ENCODE measurements at regions not wholly inside any gene's neighbourhood (a gene's known extent, or its start where the extent isn't known, plus 50 kb on each side); places are given as distances from the start of the nearest gene placed in this dataset.
"Not testable (repeated sequence)": the region's sequence is repeated elsewhere in the genome, so short reads cannot be mapped to it uniquely, and the experiment has no call there.

DNA sequence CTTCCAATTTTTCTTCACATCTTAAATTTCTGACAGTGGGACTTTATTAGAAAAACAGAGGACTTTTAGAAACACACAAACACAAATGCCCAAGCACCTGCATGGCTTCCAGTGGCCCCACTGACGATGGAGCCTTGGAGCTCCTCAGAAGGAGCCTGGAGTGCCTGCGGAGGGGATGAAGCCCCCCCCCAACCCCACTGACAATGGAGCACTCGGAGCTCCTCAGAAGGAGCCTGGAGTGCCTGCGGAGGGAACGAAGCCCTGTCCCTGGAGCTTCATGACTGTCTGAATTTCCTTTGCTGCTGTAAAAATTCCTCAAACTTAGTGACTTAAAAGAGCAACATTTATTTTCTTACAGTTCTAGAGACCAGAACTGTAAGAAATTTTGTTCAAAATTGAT is 80.1 kb upstream of the VRK1 start:
- POLR2A ChIA-PET: no interaction called here

DNA sequence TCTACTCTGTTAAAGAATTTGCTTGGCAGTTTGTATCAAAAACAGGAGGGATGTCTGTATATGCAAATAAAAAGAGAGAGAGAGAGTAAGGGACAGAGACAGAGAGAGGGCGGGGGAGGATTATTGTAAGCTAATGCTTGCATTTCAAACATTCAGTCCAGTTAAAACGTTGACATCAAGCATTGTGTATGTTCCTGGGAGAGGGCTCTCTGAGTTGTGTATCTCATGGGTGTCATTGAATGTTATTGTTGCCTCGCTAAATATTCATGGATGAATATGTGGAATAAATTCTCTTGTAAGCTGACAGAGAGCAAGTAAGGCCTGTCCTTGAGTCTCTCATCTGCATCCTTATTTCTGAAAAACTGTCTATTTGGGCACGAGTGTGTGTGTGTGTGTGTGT is 78.8 kb upstream of the VRK1 start:
- Mint-ChIP-seq H3K27me3 (peaks cover 11% of the 10 kb centered on the region), H3K9me3 (no peaks in the 10 kb centered on the region), H3K27ac (no peak overlapping the region), H3K4me1 (ENCODE audit: low read depth) (no peaks in the 10 kb centered on the region), H3K36me3 (ENCODE audit: low read depth) (no peaks in the 10 kb centered on the region), H3K4me3 (no peak overlapping the region)
- DNase-seq (no peak), ATAC-seq (no peak)
- ChIA-PET CTCF (no interaction called here), POLR2A (no interaction called here)
- intact Hi-C loops (cut with micrococcal nuclease): no loop called here
- TF ChIP-seq, protein P1, sequence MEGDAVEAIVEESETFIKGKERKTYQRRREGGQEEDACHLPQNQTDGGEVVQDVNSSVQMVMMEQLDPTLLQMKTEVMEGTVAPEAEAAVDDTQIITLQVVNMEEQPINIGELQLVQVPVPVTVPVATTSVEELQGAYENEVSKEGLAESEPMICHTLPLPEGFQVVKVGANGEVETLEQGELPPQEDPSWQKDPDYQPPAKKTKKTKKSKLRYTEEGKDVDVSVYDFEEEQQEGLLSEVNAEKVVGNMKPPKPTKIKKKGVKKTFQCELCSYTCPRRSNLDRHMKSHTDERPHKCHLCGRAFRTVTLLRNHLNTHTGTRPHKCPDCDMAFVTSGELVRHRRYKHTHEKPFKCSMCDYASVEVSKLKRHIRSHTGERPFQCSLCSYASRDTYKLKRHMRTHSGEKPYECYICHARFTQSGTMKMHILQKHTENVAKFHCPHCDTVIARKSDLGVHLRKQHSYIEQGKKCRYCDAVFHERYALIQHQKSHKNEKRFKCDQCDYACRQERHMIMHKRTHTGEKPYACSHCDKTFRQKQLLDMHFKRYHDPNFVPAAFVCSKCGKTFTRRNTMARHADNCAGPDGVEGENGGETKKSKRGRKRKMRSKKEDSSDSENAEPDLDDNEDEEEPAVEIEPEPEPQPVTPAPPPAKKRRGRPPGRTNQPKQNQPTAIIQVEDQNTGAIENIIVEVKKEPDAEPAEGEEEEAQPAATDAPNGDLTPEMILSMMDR (IDR thresholded peaks at IDR 0.05): no peak

More for the DNA sequence above, 80.1 kb upstream of the VRK1 start:
- Mint-ChIP-seq H3K4me3 (no peak overlapping the region), H3K4me1 (ENCODE audit: low read depth) (no peaks in the 10 kb centered on the region), H3K36me3 (ENCODE audit: low read depth) (no peaks in the 10 kb centered on the region), H3K9me3 (no peaks in the 10 kb centered on the region), H3K27ac (no peak overlapping the region), H3K27me3 (peaks cover 14% of the 10 kb centered on the region)
- CTCF ChIA-PET: interaction anchor here (0.7 kb wide), 1 partner anchor 350 kb away, joined by 4 read pairs; no protein-coding TSS in a partner anchor
- TF ChIP-seq, protein P1 (IDR thresholded peaks at IDR 0.05): no peak
- intact Hi-C loops (cut with micrococcal nuclease): no loop called here
- DNase-seq: no peak
- ATAC-seq: no peak

DNA sequence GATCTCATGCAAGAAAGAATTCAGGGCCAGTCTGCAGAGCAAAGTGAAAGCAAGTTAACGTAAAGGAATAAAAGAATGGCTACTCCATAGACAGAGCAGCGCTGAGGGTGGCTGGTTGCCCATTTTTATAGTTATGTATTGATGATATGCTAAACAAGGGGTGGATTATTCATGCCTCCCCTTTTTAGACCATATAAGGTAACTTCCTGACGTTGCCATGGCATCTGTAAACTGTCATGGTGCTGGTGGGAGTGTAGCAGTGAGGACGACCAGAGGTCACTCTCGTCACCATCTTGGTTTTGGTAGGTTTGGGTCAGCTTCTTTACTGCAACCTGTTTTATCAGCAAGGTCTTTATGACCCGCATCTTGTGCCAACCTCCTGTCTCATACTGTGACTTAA is 76.5 kb upstream of the VRK1 start:
- not testable (repeated sequence) for H3K27ac Mint-ChIP-seq, H3K27me3 Mint-ChIP-seq

DNA sequence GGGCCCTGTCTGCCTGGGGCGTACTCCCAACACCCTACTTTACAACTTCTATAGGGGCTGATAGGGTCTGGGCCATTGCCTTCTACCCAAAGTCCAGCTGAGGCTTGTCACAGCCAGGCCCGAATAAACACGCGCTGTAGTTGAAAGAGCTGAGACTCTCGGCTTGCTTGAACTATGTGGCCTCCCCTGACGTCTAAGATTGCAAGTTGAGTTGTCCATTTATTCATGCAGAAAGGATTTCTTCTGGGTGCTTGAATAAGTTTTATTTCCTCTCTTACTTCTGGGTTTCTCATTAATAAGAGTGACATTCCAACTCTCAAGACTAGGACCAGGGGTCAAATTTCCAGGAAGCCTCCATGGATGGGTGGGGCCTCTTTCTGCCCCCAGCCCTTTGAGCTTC is 74.4 kb upstream of the VRK1 start:
- DNase-seq (no peak), ATAC-seq (no peak)
- ChIA-PET POLR2A (no interaction called here), CTCF (interaction anchor here (1.8 kb wide), 1 partner anchor 18 kb away, joined by 6 read pairs; no protein-coding TSS in a partner anchor)
- no peak overlapping the region for H3K27ac Mint-ChIP-seq
- intact Hi-C loops (cut with micrococcal nuclease): loop anchor here (10.0 kb wide), 1 partner anchor 138 kb away; no protein-coding TSS in a partner anchor
- peaks cover 9% of the 10 kb centered on the region for H3K27me3 Mint-ChIP-seq
- TF ChIP-seq, protein P1 (IDR thresholded peaks at IDR 0.05): no peak
- H3K4me3 Mint-ChIP-seq: no peak overlapping the region
- no peaks in the 10 kb centered on the region for H3K36me3 Mint-ChIP-seq (ENCODE audit: low read depth)
- no peaks in the 10 kb centered on the region for H3K9me3 Mint-ChIP-seq
- no peaks in the 10 kb centered on the region for H3K4me1 Mint-ChIP-seq (ENCODE audit: low read depth)

More for the DNA sequence above, 76.5 kb upstream of the VRK1 start:
- H3K9me3 Mint-ChIP-seq; H3K4me3 Mint-ChIP-seq; H3K36me3 Mint-ChIP-seq (ENCODE audit: low read depth); POLR2A ChIA-PET; CTCF ChIA-PET; H3K4me1 Mint-ChIP-seq (ENCODE audit: low read depth); ATAC-seq; DNase-seq: not testable (repeated sequence)
- intact Hi-C loops (cut with micrococcal nuclease): loop anchor here (10.0 kb wide), 1 partner anchor 136 kb away; no protein-coding TSS in a partner anchor

DNA sequence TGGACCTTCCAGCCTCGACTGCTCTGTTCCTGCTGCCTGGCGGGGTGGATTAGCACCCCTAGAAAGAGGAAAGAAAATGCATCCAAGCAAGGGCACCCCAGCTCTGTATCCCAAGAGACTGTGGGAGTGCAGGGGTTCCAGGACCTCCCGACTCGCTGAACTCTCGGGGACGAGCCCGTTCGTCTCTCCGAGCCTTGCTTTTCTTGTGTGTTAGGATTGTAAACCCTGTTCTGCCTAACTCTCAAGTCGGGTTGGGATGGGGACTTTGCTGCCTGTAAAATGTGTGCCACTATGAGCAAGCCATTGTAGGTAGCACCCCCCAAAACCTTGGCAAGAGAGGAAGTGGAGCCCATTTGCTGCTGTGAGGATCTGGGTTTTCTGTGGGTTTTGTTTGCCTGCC is 73.2 kb upstream of the VRK1 start:
- Mint-ChIP-seq H3K27ac (no peak overlapping the region), H3K36me3 (ENCODE audit: low read depth) (no peaks in the 10 kb centered on the region), H3K4me1 (ENCODE audit: low read depth) (no peaks in the 10 kb centered on the region), H3K27me3 (peaks cover 12% of the 10 kb centered on the region), H3K4me3 (no peak overlapping the region), H3K9me3 (no peaks in the 10 kb centered on the region)
- ChIA-PET CTCF (no interaction called here), POLR2A (no interaction called here)
- no peak for DNase-seq
- ATAC-seq: no peak
- intact Hi-C loops (cut with micrococcal nuclease): loop anchor here (10.0 kb wide), 1 partner anchor 139 kb away; no protein-coding TSS in a partner anchor
- TF ChIP-seq, protein P1 (IDR thresholded peaks at IDR 0.05): no peak

DNA sequence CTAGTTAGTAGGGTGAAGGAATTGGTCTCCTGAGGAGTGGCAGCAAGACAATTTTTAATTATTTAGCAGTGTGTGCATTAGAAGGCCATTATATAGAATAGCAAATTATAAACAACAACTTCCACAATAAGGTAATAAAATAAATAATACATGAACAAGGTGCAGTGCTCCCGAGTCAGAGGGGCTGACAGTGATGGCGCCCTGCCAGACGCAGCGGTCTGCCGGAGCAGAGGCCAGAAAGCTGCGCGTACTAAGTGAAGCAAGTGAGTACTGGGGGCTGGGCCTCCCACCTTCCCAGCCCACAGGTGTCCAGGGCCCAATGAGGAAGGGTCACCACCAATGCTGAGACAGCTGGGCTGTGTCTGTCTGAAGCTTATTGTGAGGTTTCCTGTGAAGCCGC is 72.0 kb upstream of the VRK1 start:
- H3K4me1 Mint-ChIP-seq (ENCODE audit: low read depth): no peaks in the 10 kb centered on the region
- POLR2A ChIA-PET: no interaction called here

More for the DNA sequence above, 72.0 kb upstream of the VRK1 start:
- CTCF ChIA-PET: no interaction called here
- Mint-ChIP-seq H3K9me3 (no peaks in the 10 kb centered on the region), H3K36me3 (ENCODE audit: low read depth) (no peaks in the 10 kb centered on the region), H3K27me3 (peaks cover 14% of the 10 kb centered on the region), H3K4me3 (no peak overlapping the region), H3K27ac (no peak overlapping the region)
- DNase-seq (no peak), ATAC-seq (no peak)
- TF ChIP-seq, protein P1 (IDR thresholded peaks at IDR 0.05): no peak
- intact Hi-C loops (cut with micrococcal nuclease): loop anchor here (10.0 kb wide), 1 partner anchor 140 kb away; no protein-coding TSS in a partner anchor

All from activated CD8-positive, alpha-beta T cell treated with anti-CD3 and anti-CD28 coated beads for 36 hours (primary cell).